ENCODE measurements at regions not wholly inside any gene's neighbourhood (a gene's known extent, or its start where the extent isn't known, plus 50 kb on each side); places are given as distances from the start of the nearest gene placed in this dataset.

DNA sequence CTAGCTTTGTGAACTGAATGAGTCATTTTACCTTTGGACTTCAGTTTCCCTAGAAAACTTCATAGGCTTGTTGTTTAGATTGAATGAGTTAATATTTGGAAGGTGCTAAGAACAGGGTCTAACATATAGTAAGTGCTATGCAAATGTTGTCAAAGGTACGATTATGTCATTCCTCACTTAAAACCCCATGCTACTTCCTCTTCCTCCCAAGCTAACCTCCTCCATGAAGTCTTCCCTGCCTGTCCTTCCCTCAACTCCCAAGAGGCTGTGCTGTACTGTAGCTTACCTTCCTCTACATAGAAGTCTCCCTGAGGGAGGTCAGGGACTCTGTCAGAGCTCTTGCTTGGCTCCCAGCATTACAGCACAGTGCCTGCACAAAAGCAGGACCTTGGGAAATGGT, 103.4 kb upstream of the PJA1 start:
- Mint-ChIP-seq H3K9me3 (ENCODE audit: unreplicated experiment) (no peaks in the 10 kb centered on the region), H3K27me3 (ENCODE audit: unreplicated experiment) (peaks cover 6% of the 10 kb centered on the region)
- TF ChIP-seq, protein P1, sequence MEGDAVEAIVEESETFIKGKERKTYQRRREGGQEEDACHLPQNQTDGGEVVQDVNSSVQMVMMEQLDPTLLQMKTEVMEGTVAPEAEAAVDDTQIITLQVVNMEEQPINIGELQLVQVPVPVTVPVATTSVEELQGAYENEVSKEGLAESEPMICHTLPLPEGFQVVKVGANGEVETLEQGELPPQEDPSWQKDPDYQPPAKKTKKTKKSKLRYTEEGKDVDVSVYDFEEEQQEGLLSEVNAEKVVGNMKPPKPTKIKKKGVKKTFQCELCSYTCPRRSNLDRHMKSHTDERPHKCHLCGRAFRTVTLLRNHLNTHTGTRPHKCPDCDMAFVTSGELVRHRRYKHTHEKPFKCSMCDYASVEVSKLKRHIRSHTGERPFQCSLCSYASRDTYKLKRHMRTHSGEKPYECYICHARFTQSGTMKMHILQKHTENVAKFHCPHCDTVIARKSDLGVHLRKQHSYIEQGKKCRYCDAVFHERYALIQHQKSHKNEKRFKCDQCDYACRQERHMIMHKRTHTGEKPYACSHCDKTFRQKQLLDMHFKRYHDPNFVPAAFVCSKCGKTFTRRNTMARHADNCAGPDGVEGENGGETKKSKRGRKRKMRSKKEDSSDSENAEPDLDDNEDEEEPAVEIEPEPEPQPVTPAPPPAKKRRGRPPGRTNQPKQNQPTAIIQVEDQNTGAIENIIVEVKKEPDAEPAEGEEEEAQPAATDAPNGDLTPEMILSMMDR (IDR thresholded peaks at IDR 0.05; ENCODE audit: partially characterized antibody, unreplicated experiment), result no peak

GRCh38 chrX:69264158-69264581, 98.9 kb upstream of the PJA1 start:
- TF ChIP-seq, protein P1 (IDR thresholded peaks at IDR 0.05; ENCODE audit: partially characterized antibody, unreplicated experiment), result no peak
- Mint-ChIP-seq H3K36me3 (ENCODE audit: unreplicated experiment) (no peaks in the 10 kb centered on the region), H3K4me3 (ENCODE audit: unreplicated experiment) (no peak overlapping the region), H3K27me3 (ENCODE audit: unreplicated experiment) (peaks cover 18% of the 10 kb centered on the region), H3K4me1 (ENCODE audit: low read depth, unreplicated experiment) (peaks cover 6% of the 10 kb centered on the region), H3K27ac (ENCODE audit: unreplicated experiment) (no peak overlapping the region), H3K9me3 (ENCODE audit: unreplicated experiment) (peaks cover 5% of the 10 kb centered on the region)
- DNase-seq, result no peak

More for the DNA sequence above, 103.4 kb upstream of the PJA1 start:
- DNase-seq, result no peak
- no peak overlapping the region for H3K4me3 Mint-ChIP-seq (ENCODE audit: unreplicated experiment)
- no peak overlapping the region for H3K27ac Mint-ChIP-seq (ENCODE audit: unreplicated experiment)
- peaks cover 2% of the 10 kb centered on the region for H3K4me1 Mint-ChIP-seq (ENCODE audit: low read depth, unreplicated experiment)
- H3K36me3 Mint-ChIP-seq (ENCODE audit: unreplicated experiment), result no peaks in the 10 kb centered on the region

DNA sequence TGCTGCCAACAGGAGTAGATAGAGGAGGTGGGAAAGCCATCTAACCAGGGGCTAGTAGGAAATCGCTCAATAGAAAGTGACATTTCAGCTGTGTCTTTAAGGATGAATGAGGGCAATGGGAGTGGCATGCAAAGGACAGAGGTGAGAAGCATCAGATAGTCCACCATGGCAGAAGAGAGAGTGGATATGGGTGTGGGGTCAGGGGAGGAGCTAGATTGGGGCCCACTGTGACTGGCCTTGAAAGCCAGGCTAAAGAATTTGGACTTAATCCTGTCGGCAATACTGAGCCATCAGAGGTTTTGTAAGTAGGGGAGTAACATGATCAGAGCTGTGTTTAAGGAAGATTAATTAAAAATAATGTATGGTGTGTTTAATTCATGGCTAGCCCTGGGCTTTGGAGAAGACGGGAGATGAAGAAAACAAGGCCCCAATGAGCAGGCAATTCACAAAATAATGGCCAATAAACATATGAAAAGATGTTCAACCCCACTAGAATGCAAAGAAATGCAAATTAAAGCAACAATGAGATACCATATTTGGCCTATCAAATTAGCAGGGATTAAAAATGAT, 98.1 kb upstream of the PJA1 start:
- TF ChIP-seq, protein P1 (IDR thresholded peaks at IDR 0.05; ENCODE audit: partially characterized antibody, unreplicated experiment), result no peak
- H3K4me3 Mint-ChIP-seq (ENCODE audit: unreplicated experiment), result no peak overlapping the region
- H3K27ac Mint-ChIP-seq (ENCODE audit: unreplicated experiment), result no peak overlapping the region
- DNase-seq, result no peak
- peaks cover 6% of the 10 kb centered on the region for H3K4me1 Mint-ChIP-seq (ENCODE audit: low read depth, unreplicated experiment)
- H3K9me3 Mint-ChIP-seq (ENCODE audit: unreplicated experiment), result peaks cover 5% of the 10 kb centered on the region
- no peaks in the 10 kb centered on the region for H3K36me3 Mint-ChIP-seq (ENCODE audit: unreplicated experiment)
- peaks cover 19% of the 10 kb centered on the region for H3K27me3 Mint-ChIP-seq (ENCODE audit: unreplicated experiment)

DNA sequence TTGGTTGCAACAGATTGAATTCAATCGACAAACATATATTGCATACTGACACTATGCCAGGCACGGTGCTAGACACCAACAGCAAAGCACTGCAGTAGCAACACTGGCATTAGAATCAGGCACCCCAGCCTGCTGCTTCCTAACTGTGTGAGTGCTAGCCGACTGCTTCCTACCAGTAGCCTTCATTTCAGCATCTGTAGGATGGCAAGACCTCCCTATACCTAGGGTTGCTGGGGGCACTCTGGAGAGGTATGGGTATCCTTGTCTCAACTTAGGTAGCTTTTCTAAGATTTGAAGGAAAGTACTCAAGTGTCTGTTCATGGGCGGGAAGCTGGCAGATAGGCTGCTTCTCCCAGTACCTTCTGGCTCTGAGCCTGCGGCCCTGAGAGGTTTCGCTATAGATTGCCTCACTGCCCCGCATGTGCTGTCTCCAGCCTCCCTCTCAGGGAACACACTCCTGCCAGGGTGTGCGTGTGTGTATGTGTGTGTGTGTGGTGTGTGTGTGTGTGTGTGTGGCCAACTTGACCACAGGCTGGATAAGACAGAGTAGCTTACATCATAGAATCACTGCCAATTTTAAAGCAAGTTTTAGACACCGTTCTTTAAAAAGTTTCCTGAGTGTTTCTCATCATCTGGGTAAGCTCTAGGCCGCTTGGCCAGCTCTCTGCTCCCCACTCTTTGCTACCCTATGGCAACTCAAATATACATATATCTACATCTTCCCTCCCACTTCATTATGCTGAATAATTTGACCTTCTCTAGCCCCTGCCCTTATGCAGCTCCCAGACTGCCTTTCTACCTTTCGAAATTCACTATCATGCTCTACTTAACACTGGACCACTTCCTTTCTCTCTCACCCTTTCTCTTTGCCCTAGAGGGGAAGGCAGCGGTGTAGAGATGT, 97.0 kb upstream of the PJA1 start:
- Mint-ChIP-seq H3K4me1 (ENCODE audit: low read depth, unreplicated experiment) (peaks cover 6% of the 10 kb centered on the region), H3K9me3 (ENCODE audit: unreplicated experiment) (peaks cover 5% of the 10 kb centered on the region), H3K27me3 (ENCODE audit: unreplicated experiment) (peaks cover 19% of the 10 kb centered on the region), H3K27ac (ENCODE audit: unreplicated experiment) (no peak overlapping the region), H3K4me3 (ENCODE audit: unreplicated experiment) (no peak overlapping the region), H3K36me3 (ENCODE audit: unreplicated experiment) (no peaks in the 10 kb centered on the region)
- TF ChIP-seq, protein P1 (IDR thresholded peaks at IDR 0.05; ENCODE audit: partially characterized antibody, unreplicated experiment), result no peak
- no peak for DNase-seq

DNA sequence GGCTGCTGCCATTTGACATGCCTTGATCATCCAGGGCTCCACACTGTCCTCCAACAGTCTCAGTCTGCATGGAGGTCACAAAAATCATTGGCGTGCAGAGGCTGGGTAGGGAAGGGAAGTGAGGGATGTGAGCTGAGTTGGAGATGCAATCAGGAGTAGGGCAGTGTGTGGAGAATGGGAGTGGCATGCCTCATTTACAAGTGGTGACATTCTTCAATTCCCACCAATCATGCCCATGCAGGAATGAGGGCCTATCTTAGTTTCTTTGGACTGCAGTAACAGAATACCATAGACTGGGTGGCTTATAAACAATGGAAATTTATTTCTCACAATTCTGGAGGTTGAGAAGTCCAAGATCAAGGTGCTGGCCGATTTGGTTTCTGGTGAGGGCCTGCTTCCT, 94.9 kb upstream of the PJA1 start:
- peaks cover 6% of the 10 kb centered on the region for H3K4me1 Mint-ChIP-seq (ENCODE audit: low read depth, unreplicated experiment)
- H3K36me3 Mint-ChIP-seq (ENCODE audit: unreplicated experiment), result no peaks in the 10 kb centered on the region
- H3K27me3 Mint-ChIP-seq (ENCODE audit: unreplicated experiment), result peaks cover 15% of the 10 kb centered on the region
- TF ChIP-seq, protein P1 (IDR thresholded peaks at IDR 0.05; ENCODE audit: partially characterized antibody, unreplicated experiment), result no peak
- DNase-seq, result no peak
- H3K9me3 Mint-ChIP-seq (ENCODE audit: unreplicated experiment), result peaks cover 5% of the 10 kb centered on the region
- no peak overlapping the region for H3K4me3 Mint-ChIP-seq (ENCODE audit: unreplicated experiment)
- H3K27ac Mint-ChIP-seq (ENCODE audit: unreplicated experiment), result no peak overlapping the region
